SK-N-SH (cell line): ENCODE measurements at regions not wholly inside any gene's neighbourhood (a gene's known extent, or its start where the extent isn't known, plus 50 kb on each side); places are given as distances from the start of the nearest gene placed in this dataset.

ENCODE experiments used
- CTCF ChIA-PET: fragments of 300-600, 350-600 bp; formaldehyde crosslinking; extraction: SDS; loops from one replicate; lab custom pipeline; 2021; lab: Yijun Ruan, JAX
- POLR2A ChIA-PET: fragments of 350-600 bp; sonication (Branson Sonifier 250); formaldehyde crosslinking; extraction: SDS; loops from one replicate; lab custom pipeline; 2020; ENCODE audit warnings: antibody characterized with exemption, inconsistent platforms; lab: Yijun Ruan, JAX
- DNase-seq: peaks from one replicate; pipeline ENCODE4 v3.0.0; 2012
- H2AFZ ChIP-seq: fragments of 200-600 bp; sonication (generic); 2 replicates; pipeline ENCODE4 v1.8.1; 2016; ENCODE audit warnings: antibody characterized with exemption, mild to moderate bottlenecking, low read depth
- H3F3A ChIP-seq: fragments of 200-600 bp; sonication (generic); replicated peaks from 2 replicates; pipeline ENCODE3; 2016; ENCODE audit warnings: antibody characterized with exemption, mild to moderate bottlenecking; ENCODE audit not compliant: insufficient read depth
- H3K27ac ChIP-seq, 2 experiments: fragments of 200-500 bp in 1 of 2; fragments of 200-600 bp in 1 of 2; sonication (Bioruptor generic) in 1 of 2; sonication (generic), shearing (Covaris generic) in 1 of 2; 2 replicates each; pipeline versions ENCODE4 v1.5.1 to v1.6.1; 2014 to 2016; ENCODE audit warnings: low read depth in 2 of 2, inconsistent platforms in 1 of 2, low read length in 1 of 2, mild to moderate bottlenecking in 1 of 2, mixed read lengths in 1 of 2
- H3K27me3 ChIP-seq: fragments of 200-600 bp; sonication (generic), shearing (Covaris generic); 2 replicates; pipeline ENCODE4 v1.6.1; 2016; ENCODE audit warnings: mixed run types; ENCODE audit not compliant: insufficient read depth
- H3K36me3 ChIP-seq, 2 experiments: fragments of 200-500 bp in 1 of 2; fragments of 200-600 bp in 1 of 2; sonication (Bioruptor generic) in 1 of 2; sonication (generic) in 1 of 2; replicated peaks in 1 of 2; 2 replicates each; pipeline versions ENCODE3 to v1.5.1; 2014 to 2016; ENCODE audit warnings: low read length in 1 of 2, mild to moderate bottlenecking in 1 of 2; ENCODE audit not compliant: insufficient read depth in 2 of 2, control insufficient read depth in 1 of 2
- H3K4me1 ChIP-seq, 2 experiments: fragments of 200-500 bp in 1 of 2; fragments of 200-600 bp in 1 of 2; sonication (Bioruptor generic) in 1 of 2; sonication (generic), shearing (Covaris generic) in 1 of 2; 2 replicates each; pipeline versions ENCODE4 v1.5.1 to v1.6.1; 2014 to 2016; ENCODE audit warnings: low read depth in 1 of 2, low read length in 1 of 2, mixed run types in 1 of 2; ENCODE audit not compliant: insufficient read depth in 2 of 2, control insufficient read depth in 1 of 2
- H3K4me2 ChIP-seq: fragments of 200-600 bp; sonication (generic), shearing (Covaris generic); 2 replicates; pipeline ENCODE4 v1.6.1; 2017; ENCODE audit warnings: mixed run types
- H3K4me3 ChIP-seq, 2 experiments: fragments of 200-500 bp in 1 of 2; fragments of 200-600 bp in 1 of 2; sonication (Bioruptor generic) in 1 of 2; sonication (generic), shearing (Covaris generic) in 1 of 2; 2 replicates each; pipeline versions ENCODE4 v1.5.1 to v1.8.1; 2014 to 2016; ENCODE audit warnings: low read depth in 2 of 2, inconsistent platforms in 1 of 2, low read length in 1 of 2, mild to moderate bottlenecking in 1 of 2, mixed read lengths in 1 of 2, moderate library complexity in 1 of 2
- H3K79me2 ChIP-seq: fragments of 200-600 bp; sonication (generic); 2 replicates; pipeline ENCODE4 v1.8.1; 2017; ENCODE audit warnings: mild to moderate bottlenecking; ENCODE audit not compliant: insufficient read depth
- H3K9ac ChIP-seq: fragments of 200-600 bp; sonication (generic); 2 replicates; pipeline ENCODE4 v1.6.1; 2017; ENCODE audit warnings: mixed run types
- H3K9me2 ChIP-seq: fragments of 200-600 bp; sonication (generic); 2 replicates; pipeline ENCODE4 v1.6.1; 2017; ENCODE audit warnings: mixed run types
- H3K9me3 ChIP-seq: fragments of 200-600 bp; sonication (generic); 2 replicates; pipeline ENCODE4 v1.6.1; 2017; ENCODE audit warnings: mixed run types, mild to moderate bottlenecking, moderate library complexity
- H4K20me1 ChIP-seq: fragments of 200-600 bp; sonication (generic); 2 replicates; pipeline ENCODE4 v1.6.1; 2017; ENCODE audit warnings: mild to moderate bottlenecking, mixed run types; ENCODE audit not compliant: insufficient read depth
- ELF1 ChIP-seq: IDR thresholded peaks from 2 replicates; pipeline ENCODE4 v1.4.0; 2012
- EP300 ChIP-seq, 2 experiments: IDR thresholded peaks; 2 replicates each; pipeline versions ENCODE4 v1.4.0 to v1.6.1; 2012; ENCODE audit warnings: borderline replicate concordance in 1 of 2, low read depth in 1 of 2, low read length in 1 of 2
- EZH2phosphoT487 ChIP-seq: fragments of 200-600 bp; sonication (generic); IDR thresholded peaks from 2 replicates; pipeline ENCODE4 v1.6.1; 2017; ENCODE audit warnings: low read depth, mixed run types, mild to moderate bottlenecking, antibody characterized with exemption, moderate library complexity, borderline replicate concordance
- FOSL2 ChIP-seq: IDR thresholded peaks from 2 replicates; pipeline ENCODE4 v1.4.0; 2012; ENCODE audit warnings: low read depth, mild to moderate bottlenecking, moderate library complexity, borderline replicate concordance
- GATA2 ChIP-seq: sonication (generic); formaldehyde crosslinking; IDR thresholded peaks from 2 replicates; pipeline ENCODE4 v1.5.0; 2020; ENCODE audit warnings: mild to moderate bottlenecking, missing genetic modification reagents
- JUND ChIP-seq: IDR thresholded peaks from 2 replicates; pipeline ENCODE4 v1.4.0; 2012
- MEF2A ChIP-seq: IDR thresholded peaks from 2 replicates; pipeline ENCODE4 v1.4.0; 2012; ENCODE audit warnings: low read depth, borderline replicate concordance
- MXI1 ChIP-seq: IDR thresholded peaks from 2 replicates; pipeline ENCODE4 v1.6.1; 2012; ENCODE audit warnings: mild to moderate bottlenecking, low read depth, low read length, improper control_type of control experiment
- NRF1 ChIP-seq: IDR thresholded peaks from 2 replicates; pipeline ENCODE4 v1.6.1; 2012; ENCODE audit warnings: low read depth, mild to moderate bottlenecking, low read length
- POLR2AphosphoS5 ChIP-seq: IDR thresholded peaks from 2 replicates; pipeline ENCODE4 v1.6.1; 2012; ENCODE audit warnings: low read depth, low read length
- RCOR1 ChIP-seq: fragments of 150-350 bp; IDR thresholded peaks from 2 replicates; pipeline ENCODE4 v1.6.1; 2017; ENCODE audit warnings: antibody characterized with exemption, low read length
- RXRA ChIP-seq: IDR thresholded peaks from 2 replicates; pipeline ENCODE4 v1.4.0; 2012; ENCODE audit warnings: low read depth, mild to moderate bottlenecking, borderline replicate concordance
- SIN3A ChIP-seq: IDR thresholded peaks from 2 replicates; pipeline ENCODE4 v1.6.1; 2012; ENCODE audit warnings: low read depth, mild to moderate bottlenecking, low read length, moderate library complexity, borderline replicate concordance
- SMC3 ChIP-seq: IDR thresholded peaks from 2 replicates; pipeline ENCODE4 v1.6.1; 2012; ENCODE audit warnings: low read depth, low read length, improper control_type of control experiment
- TEAD4 ChIP-seq: IDR thresholded peaks from 2 replicates; pipeline ENCODE4 v1.4.0; 2012; ENCODE audit warnings: mild to moderate bottlenecking, borderline replicate concordance; ENCODE audit not compliant: insufficient read depth
- WGBS: methylation state at CpG from one replicate; pipeline ENCODE4 v1.1.6; 2017; ENCODE audit warnings: low lambda C conversion rate; 5-methylcytosine and 5-hydroxymethylcytosine counted together
- TF ChIP-seq, protein P1 (sequence below): IDR thresholded peaks from 2 replicates; pipeline ENCODE4 v1.4.0; 2012; ENCODE audit warnings: low read depth
- TF ChIP-seq, protein P2 (sequence below): fragments of 150-350 bp; IDR thresholded peaks from 2 replicates; pipeline ENCODE4 v1.6.1; 2017; ENCODE audit warnings: antibody characterized with exemption, low read length, low read depth, borderline replicate concordance
- TF ChIP-seq, protein P3 (sequence below): IDR thresholded peaks from 2 replicates; pipeline ENCODE4 v1.6.1; 2012; ENCODE audit warnings: mild to moderate bottlenecking, low read depth, low read length, moderate library complexity
- TF ChIP-seq, protein P4 (sequence below): IDR thresholded peaks from 2 replicates; pipeline ENCODE4 v1.4.0; 2012; ENCODE audit warnings: low read depth, borderline replicate concordance

DNA sequence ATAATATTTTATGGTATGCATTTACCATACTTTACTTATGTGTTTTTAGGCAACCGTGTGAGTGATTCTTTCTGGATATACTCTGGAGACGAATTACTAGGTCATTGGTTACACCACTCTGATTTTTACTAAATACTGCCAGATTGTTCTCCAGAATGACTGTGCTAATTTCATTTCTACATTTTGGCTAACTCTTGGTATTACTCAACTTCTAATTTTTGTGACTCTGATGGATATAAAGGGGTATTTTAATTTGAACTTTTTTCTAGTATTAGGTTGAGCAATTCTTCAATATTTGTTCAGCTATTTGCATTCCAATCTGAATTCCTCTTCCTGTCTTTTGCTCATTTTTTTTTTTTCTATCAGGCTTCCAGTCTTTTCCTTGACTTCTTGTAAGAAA is 223.6 kb downstream of the MDFIC start (continued):
- TF ChIP-seq, protein P1, sequence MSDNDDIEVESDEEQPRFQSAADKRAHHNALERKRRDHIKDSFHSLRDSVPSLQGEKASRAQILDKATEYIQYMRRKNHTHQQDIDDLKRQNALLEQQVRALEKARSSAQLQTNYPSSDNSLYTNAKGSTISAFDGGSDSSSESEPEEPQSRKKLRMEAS, result no peak

DNA sequence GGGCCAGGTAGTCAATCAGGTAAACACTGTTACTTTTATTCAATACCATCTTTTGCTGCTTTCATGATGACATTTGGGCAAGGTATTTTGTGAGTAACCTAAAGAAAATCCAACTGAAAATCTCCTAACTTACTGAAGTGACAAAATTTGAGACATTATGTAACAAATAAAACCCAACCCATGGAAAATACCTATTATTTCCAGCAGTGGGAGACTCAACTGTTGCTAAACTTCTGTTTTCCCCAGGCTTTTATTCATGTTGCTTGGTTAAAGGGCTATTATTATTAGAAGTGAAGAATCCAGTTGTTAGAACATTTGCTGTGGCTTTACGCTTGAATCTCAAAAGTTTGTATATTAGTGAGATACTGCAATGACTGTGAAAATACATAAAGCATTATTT is 215.9 kb downstream of the MDFIC start:
- Histone ChIP-seq H3K36me3 (no peaks in the 10 kb centered on the region), H2AFZ (no peak overlapping the region), H3K4me1 (no peaks in the 10 kb centered on the region), H3K79me2 (no peaks in the 10 kb centered on the region), H3F3A (no peaks in the 10 kb centered on the region), H3K9me2 (no peaks in the 10 kb centered on the region), H3K9ac (no peak overlapping the region), H3K27ac (no peak overlapping the region), H3K27me3 (no peaks in the 10 kb centered on the region), H3K4me2 (no peak overlapping the region), H4K20me1 (no peaks in the 10 kb centered on the region), H3K4me3 (no peak overlapping the region), H3K9me3 (no peaks in the 10 kb centered on the region)
- 2% methylated on average over 1 of the region's 1 CpG for WGBS
- TF ChIP-seq POLR2AphosphoS5, result no peak
- TF ChIP-seq, protein P2, sequence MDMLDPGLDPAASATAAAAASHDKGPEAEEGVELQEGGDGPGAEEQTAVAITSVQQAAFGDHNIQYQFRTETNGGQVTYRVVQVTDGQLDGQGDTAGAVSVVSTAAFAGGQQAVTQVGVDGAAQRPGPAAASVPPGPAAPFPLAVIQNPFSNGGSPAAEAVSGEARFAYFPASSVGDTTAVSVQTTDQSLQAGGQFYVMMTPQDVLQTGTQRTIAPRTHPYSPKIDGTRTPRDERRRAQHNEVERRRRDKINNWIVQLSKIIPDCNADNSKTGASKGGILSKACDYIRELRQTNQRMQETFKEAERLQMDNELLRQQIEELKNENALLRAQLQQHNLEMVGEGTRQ, result no peak
- no peak for TF ChIP-seq RCOR1
- no peak for TF ChIP-seq MXI1
- TF ChIP-seq RXRA, result no peak
- TF ChIP-seq SMC3, result no peak
- TF ChIP-seq, protein P3, sequence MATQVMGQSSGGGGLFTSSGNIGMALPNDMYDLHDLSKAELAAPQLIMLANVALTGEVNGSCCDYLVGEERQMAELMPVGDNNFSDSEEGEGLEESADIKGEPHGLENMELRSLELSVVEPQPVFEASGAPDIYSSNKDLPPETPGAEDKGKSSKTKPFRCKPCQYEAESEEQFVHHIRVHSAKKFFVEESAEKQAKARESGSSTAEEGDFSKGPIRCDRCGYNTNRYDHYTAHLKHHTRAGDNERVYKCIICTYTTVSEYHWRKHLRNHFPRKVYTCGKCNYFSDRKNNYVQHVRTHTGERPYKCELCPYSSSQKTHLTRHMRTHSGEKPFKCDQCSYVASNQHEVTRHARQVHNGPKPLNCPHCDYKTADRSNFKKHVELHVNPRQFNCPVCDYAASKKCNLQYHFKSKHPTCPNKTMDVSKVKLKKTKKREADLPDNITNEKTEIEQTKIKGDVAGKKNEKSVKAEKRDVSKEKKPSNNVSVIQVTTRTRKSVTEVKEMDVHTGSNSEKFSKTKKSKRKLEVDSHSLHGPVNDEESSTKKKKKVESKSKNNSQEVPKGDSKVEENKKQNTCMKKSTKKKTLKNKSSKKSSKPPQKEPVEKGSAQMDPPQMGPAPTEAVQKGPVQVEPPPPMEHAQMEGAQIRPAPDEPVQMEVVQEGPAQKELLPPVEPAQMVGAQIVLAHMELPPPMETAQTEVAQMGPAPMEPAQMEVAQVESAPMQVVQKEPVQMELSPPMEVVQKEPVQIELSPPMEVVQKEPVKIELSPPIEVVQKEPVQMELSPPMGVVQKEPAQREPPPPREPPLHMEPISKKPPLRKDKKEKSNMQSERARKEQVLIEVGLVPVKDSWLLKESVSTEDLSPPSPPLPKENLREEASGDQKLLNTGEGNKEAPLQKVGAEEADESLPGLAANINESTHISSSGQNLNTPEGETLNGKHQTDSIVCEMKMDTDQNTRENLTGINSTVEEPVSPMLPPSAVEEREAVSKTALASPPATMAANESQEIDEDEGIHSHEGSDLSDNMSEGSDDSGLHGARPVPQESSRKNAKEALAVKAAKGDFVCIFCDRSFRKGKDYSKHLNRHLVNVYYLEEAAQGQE, result no peak
- TF ChIP-seq, protein P1, result no peak
- TF ChIP-seq JUND, result no peak
- no peak for TF ChIP-seq SIN3A
- TF ChIP-seq EZH2phosphoT487, result no peak
- TF ChIP-seq NRF1, result no peak
- TF ChIP-seq ELF1, result no peak
- TF ChIP-seq MEF2A, result no peak
- TF ChIP-seq TEAD4, result no peak
- TF ChIP-seq EP300 (IDR thresholded peaks at IDR 0.05; ENCODE audit: borderline replicate concordance in 1 of 2, low read depth in 1 of 2, low read length in 1 of 2), result no peak
- no peak for TF ChIP-seq FOSL2
- TF ChIP-seq GATA2 (CRISPR knock-in tag), result no peak
- TF ChIP-seq, protein P4, sequence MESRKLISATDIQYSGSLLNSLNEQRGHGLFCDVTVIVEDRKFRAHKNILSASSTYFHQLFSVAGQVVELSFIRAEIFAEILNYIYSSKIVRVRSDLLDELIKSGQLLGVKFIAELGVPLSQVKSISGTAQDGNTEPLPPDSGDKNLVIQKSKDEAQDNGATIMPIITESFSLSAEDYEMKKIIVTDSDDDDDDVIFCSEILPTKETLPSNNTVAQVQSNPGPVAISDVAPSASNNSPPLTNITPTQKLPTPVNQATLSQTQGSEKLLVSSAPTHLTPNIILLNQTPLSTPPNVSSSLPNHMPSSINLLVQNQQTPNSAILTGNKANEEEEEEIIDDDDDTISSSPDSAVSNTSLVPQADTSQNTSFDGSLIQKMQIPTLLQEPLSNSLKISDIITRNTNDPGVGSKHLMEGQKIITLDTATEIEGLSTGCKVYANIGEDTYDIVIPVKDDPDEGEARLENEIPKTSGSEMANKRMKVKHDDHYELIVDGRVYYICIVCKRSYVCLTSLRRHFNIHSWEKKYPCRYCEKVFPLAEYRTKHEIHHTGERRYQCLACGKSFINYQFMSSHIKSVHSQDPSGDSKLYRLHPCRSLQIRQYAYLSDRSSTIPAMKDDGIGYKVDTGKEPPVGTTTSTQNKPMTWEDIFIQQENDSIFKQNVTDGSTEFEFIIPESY, result no peak
- DNase-seq, result no peak
- CTCF ChIA-PET, result no interaction called here
- POLR2A ChIA-PET, result no interaction called here
